HL-60 (cell line): ENCODE measurements at regions not wholly inside any gene's neighbourhood (a gene's known extent, or its start where the extent isn't known, plus 50 kb on each side); places are given as distances from the start of the nearest gene placed in this dataset.

ENCODE experiments used
- DNase-seq, 2 experiments: peaks; one replicate each; pipeline ENCODE4 v3.0.0-alpha.2; 2010 to 2020; ENCODE audit warnings: low read depth in 1 of 2, low spot score in 1 of 2
- H3K27ac ChIP-seq: fragments of 250-450 bp; sonication (Bioruptor Pico); replicated peaks from 2 replicates; pipeline ENCODE4 v1.5.1; 2020; ENCODE audit warnings: mild to moderate bottlenecking, moderate library complexity
- H3K27me3 ChIP-seq: fragments of 250-450 bp; sonication (Bioruptor Pico); 2 replicates; pipeline ENCODE4 v1.5.1; 2021; ENCODE audit warnings: mild to moderate bottlenecking, moderate library complexity; ENCODE audit not compliant: insufficient read depth, poor library complexity, severe bottlenecking
- H3K4me3 ChIP-seq: replicated peaks from 2 replicates; pipeline ENCODE4 v1.5.1; 2011; ENCODE audit warnings: mild to moderate bottlenecking, control low read depth, low read length; ENCODE audit not compliant: insufficient read depth
- CTCF ChIP-seq: IDR thresholded peaks from one replicate; pipeline ENCODE4 v1.5.1; 2011; ENCODE audit warnings: low read length, control low read depth, inconsistent platforms; ENCODE audit not compliant: insufficient read depth
- GABPA ChIP-seq: IDR thresholded peaks from 2 replicates; pipeline ENCODE4 v1.6.1; 2012; ENCODE audit warnings: low read depth
- POLR2AphosphoS5 ChIP-seq: IDR thresholded peaks from 2 replicates; pipeline ENCODE4 v1.6.1; 2012; ENCODE audit warnings: low read depth
- REST ChIP-seq: IDR thresholded peaks from 2 replicates; pipeline ENCODE4 v1.6.1; 2012; ENCODE audit warnings: low read depth; ENCODE audit not compliant: insufficient replicate concordance
- SPI1 ChIP-seq: IDR thresholded peaks from 2 replicates; pipeline ENCODE4 v1.6.1; 2012; ENCODE audit warnings: low read depth, mild to moderate bottlenecking, borderline replicate concordance

GRCh38 chr2:76268902-76269620 lies 558.3 kb upstream of the GCFC2 start:
- no peaks in the 10 kb centered on the region for H3K27me3 ChIP-seq
- no peak overlapping the region for H3K4me3 ChIP-seq
- DNase-seq, result no peak
- no peak overlapping the region for H3K27ac ChIP-seq
- TF ChIP-seq CTCF (no peak), REST (no peak), SPI1 (no peak), GABPA (no peak), POLR2AphosphoS5 (no peak)

- TF ChIP-seq SPI1 (no peak), POLR2AphosphoS5 (no peak), REST (no peak), GABPA (no peak), CTCF (no peak)
- no peak for DNase-seq
- no peaks in the 10 kb centered on the region for H3K27me3 ChIP-seq
- no peak overlapping the region for H3K27ac ChIP-seq
- H3K4me3 ChIP-seq, result no peak overlapping the region
These were observed 557.8 kb upstream of the GCFC2 start for GRCh38 chr2:76268484-76268883.

- Histone ChIP-seq H3K27ac (no peak overlapping the region), H3K27me3 (no peaks in the 10 kb centered on the region), H3K4me3 (no peak overlapping the region)
- TF ChIP-seq GABPA (no peak), SPI1 (no peak), CTCF (no peak), POLR2AphosphoS5 (no peak), REST (no peak)
- no peak for DNase-seq
These were observed 547.1 kb upstream of the GCFC2 start for GRCh38 chr2:76257802-76258201.
